Keratinocyte (primary cell): ENCODE measurements at regions not wholly inside any gene's neighbourhood (a gene's known extent, or its start where the extent isn't known, plus 50 kb on each side); places are given as distances from the start of the nearest gene placed in this dataset.

Source experiments
- EZH2 ChIP-seq: IDR thresholded peaks from one replicate; pipeline ENCODE4 v1.6.1; 2012; ENCODE audit warnings: inconsistent platforms, mild to moderate bottlenecking, low read length, moderate library complexity
- TF ChIP-seq, protein P1 (sequence below), 3 experiments: IDR thresholded peaks in 1 of 3; conservative IDR thresholded peaks in 1 of 3; optimal IDR thresholded peaks in 1 of 3; 2 replicates in 2 of 3; 3 replicates in 1 of 3; pipeline versions ENCODE3 to v1.5.1; 2011; ENCODE audit warnings: low read length in 3 of 3, mild to moderate bottlenecking in 3 of 3, moderate library complexity in 2 of 3, control low read depth in 1 of 3, inconsistent platforms in 1 of 3; ENCODE audit not compliant: insufficient read depth in 2 of 3; ENCODE audit errors: extremely low read depth in 1 of 3

DNA sequence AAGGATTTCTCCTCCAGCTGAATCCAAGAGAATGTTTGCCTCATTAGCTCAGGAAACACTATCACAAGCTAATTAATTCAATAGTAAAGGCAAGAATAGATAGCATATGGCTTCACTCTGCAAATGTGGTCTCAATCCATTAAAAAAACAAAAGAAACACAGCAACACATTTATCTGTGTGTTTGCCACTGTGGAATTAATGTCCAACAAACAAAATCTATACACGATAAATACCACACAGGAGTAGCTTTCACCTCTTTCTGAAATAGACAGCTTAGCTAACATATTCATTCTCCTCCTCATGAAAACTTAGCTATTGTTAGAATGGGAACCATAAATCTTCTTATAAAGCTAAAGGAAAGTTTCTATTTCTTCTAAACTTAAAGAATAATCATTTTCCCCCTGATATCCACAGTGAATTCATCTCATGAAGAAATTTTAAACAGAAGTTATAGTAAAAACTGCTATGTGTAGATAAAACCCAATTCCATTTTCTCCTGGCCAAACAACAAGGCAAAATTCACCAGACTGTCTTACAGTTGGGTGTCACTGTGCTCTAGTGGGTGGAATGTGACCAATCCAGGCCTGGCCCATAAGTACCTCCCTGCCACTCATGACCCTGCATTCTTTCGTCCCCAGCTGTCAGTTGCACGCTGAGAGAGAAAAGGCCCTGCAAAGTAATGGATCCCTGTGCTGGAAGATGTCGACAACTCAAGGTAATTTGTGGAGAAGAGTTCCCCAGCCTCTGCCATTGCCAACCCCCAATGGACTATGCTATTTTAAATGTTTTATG, 92.9 kb upstream of the NRSN1 start:
- no peak for TF ChIP-seq EZH2
- TF ChIP-seq, protein P1, sequence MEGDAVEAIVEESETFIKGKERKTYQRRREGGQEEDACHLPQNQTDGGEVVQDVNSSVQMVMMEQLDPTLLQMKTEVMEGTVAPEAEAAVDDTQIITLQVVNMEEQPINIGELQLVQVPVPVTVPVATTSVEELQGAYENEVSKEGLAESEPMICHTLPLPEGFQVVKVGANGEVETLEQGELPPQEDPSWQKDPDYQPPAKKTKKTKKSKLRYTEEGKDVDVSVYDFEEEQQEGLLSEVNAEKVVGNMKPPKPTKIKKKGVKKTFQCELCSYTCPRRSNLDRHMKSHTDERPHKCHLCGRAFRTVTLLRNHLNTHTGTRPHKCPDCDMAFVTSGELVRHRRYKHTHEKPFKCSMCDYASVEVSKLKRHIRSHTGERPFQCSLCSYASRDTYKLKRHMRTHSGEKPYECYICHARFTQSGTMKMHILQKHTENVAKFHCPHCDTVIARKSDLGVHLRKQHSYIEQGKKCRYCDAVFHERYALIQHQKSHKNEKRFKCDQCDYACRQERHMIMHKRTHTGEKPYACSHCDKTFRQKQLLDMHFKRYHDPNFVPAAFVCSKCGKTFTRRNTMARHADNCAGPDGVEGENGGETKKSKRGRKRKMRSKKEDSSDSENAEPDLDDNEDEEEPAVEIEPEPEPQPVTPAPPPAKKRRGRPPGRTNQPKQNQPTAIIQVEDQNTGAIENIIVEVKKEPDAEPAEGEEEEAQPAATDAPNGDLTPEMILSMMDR (optimal IDR thresholded peaks at IDR 0.05 in 1 of 3, IDR thresholded peaks at IDR 0.05 in 1 of 3, conservative IDR thresholded peaks at IDR 0.05 in 1 of 3; ENCODE audit: extremely low read depth in 1 of 3, insufficient read depth in 2 of 3, low read length in 3 of 3), result no peak
